ENCODE measurements at regions not wholly inside any gene's neighbourhood (a gene's known extent, or its start where the extent isn't known, plus 50 kb on each side); places are given as distances from the start of the nearest gene placed in this dataset.

DNA sequence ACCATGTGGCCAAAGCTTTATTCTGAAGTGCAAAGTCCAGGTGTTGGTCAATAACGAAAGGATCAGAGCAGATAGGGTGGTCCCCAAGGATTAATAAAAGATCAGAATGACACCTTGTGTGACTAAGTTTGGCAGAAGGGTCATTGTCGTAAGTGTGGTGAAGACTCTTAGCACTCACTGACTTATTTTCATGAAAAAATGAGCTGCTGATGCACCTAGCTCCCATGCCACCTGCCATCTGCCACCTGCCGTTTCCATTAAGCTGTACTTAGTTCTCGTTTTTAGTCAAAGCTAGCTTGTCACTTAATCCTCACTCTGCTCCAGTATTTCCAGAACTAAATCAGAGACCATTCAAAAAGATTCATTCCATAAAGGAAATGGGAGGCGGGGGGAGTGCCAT lies 112.6 kb downstream of the SEC16B start:
- TF ChIP-seq, protein P1, sequence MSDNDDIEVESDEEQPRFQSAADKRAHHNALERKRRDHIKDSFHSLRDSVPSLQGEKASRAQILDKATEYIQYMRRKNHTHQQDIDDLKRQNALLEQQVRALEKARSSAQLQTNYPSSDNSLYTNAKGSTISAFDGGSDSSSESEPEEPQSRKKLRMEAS (IDR thresholded peaks at IDR 0.05; ENCODE audit: low read depth, low read length): no peak
- no peak for TF ChIP-seq POLR2A (IDR thresholded peaks at IDR 0.05; ENCODE audit: extremely low read depth, insufficient read length)
- TF ChIP-seq, protein P2, sequence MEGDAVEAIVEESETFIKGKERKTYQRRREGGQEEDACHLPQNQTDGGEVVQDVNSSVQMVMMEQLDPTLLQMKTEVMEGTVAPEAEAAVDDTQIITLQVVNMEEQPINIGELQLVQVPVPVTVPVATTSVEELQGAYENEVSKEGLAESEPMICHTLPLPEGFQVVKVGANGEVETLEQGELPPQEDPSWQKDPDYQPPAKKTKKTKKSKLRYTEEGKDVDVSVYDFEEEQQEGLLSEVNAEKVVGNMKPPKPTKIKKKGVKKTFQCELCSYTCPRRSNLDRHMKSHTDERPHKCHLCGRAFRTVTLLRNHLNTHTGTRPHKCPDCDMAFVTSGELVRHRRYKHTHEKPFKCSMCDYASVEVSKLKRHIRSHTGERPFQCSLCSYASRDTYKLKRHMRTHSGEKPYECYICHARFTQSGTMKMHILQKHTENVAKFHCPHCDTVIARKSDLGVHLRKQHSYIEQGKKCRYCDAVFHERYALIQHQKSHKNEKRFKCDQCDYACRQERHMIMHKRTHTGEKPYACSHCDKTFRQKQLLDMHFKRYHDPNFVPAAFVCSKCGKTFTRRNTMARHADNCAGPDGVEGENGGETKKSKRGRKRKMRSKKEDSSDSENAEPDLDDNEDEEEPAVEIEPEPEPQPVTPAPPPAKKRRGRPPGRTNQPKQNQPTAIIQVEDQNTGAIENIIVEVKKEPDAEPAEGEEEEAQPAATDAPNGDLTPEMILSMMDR (IDR thresholded peaks at IDR 0.05; ENCODE audit: low read depth, low read length): no peak
- DNase-seq (ENCODE audit: low read depth): no peak
- H3K4me3 ChIP-seq (ENCODE audit: low read depth, low read length): no peak overlapping the region

DNA sequence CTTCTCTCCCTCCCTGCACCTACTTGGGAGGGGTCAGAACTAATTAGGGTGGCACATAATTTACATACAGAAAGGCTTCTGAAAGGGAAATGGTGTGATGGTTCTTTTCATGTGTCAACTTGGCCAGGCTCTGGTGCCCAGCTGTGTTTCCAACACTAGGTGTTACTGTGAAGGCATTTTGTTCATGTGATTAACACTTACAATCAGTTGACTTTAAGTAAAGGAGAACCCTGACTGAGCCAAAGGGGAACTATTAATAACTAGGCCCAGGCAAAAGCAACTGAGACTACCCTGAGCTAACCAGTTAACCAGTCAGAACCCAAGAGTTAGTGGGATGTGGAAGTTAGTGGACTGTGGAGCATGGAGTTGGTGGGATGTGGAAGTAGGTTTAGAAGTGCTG lies 114.9 kb downstream of the SEC16B start:
- TF ChIP-seq POLR2A (IDR thresholded peaks at IDR 0.05; ENCODE audit: extremely low read depth, insufficient read length): no peak
- TF ChIP-seq, protein P1 (IDR thresholded peaks at IDR 0.05; ENCODE audit: low read depth, low read length): no peak
- TF ChIP-seq, protein P2 (IDR thresholded peaks at IDR 0.05; ENCODE audit: low read depth, low read length): no peak
- no peak for TF ChIP-seq MYC (IDR thresholded peaks at IDR 0.05; ENCODE audit: low read depth, low read length)
- H3K4me3 ChIP-seq (ENCODE audit: low read depth, low read length): no peak overlapping the region
- DNase-seq (ENCODE audit: low read depth): no peak

GRCh38 chr1:177849579-177850290 lies 120.1 kb downstream of the SEC16B start:
- no peak for TF ChIP-seq POLR2A (IDR thresholded peaks at IDR 0.05; ENCODE audit: extremely low read depth, insufficient read length)
- DNase-seq (ENCODE audit: low read depth): no peak
- H3K4me3 ChIP-seq (ENCODE audit: low read depth, low read length): no peak overlapping the region

GRCh38 chr1:177849130-177849529 lies 120.7 kb downstream of the SEC16B start:
- H3K4me3 ChIP-seq (ENCODE audit: low read depth, low read length): no peak overlapping the region
- DNase-seq (ENCODE audit: low read depth): no peak
- TF ChIP-seq MYC (IDR thresholded peaks at IDR 0.05; ENCODE audit: low read depth, low read length): no peak
- TF ChIP-seq, protein P2 (IDR thresholded peaks at IDR 0.05; ENCODE audit: low read depth, low read length): no peak
- TF ChIP-seq, protein P1 (IDR thresholded peaks at IDR 0.05; ENCODE audit: low read depth, low read length): no peak
- no peak for TF ChIP-seq POLR2A (IDR thresholded peaks at IDR 0.05; ENCODE audit: extremely low read depth, insufficient read length)

DNA sequence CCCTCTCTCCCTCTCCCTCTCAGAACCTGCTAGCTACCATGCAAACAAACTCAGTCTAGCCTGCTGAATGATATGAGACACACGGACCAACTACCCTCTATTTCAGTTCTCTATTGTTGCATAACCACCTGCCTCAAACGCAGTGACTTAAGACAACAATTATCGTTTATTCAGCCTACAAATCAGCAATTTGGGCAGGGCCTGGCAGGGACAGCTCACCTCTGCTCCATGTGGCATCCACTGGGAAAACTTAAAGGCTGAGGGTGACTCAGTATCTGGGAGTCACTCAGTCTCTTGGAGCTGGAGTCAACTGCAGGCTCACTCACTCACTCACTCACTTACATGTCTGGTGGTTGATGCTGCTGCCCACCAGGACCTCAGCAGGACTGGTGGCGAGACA lies 121.3 kb downstream of the SEC16B start:
- DNase-seq (ENCODE audit: low read depth): no peak
- TF ChIP-seq, protein P1 (IDR thresholded peaks at IDR 0.05; ENCODE audit: low read depth, low read length): no peak
- TF ChIP-seq, protein P2 (IDR thresholded peaks at IDR 0.05; ENCODE audit: low read depth, low read length): no peak
- no peak for TF ChIP-seq MYC (IDR thresholded peaks at IDR 0.05; ENCODE audit: low read depth, low read length)
- TF ChIP-seq POLR2A (IDR thresholded peaks at IDR 0.05; ENCODE audit: extremely low read depth, insufficient read length): no peak
- no peak overlapping the region for H3K4me3 ChIP-seq (ENCODE audit: low read depth, low read length)

DNA sequence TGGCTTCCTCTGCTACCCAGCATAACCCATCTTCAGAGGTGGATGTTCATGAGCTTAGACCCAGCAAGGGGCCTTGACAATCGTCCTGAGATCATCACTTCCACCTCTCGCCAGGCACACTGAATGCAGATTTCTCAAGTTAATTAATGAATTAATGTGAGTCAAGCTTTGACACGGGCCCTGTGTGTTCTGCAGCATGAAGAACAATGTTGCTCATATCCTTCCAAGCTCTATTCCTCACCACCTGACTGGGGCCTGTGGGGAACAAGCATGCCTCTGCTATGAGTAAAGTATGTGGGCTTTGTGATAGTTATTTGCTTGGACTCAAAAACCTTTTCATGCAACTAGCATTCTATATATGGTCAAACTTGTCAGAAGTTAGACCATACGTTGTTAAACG lies 122.0 kb downstream of the SEC16B start:
- DNase-seq (ENCODE audit: low read depth): no peak
- no peak overlapping the region for H3K4me3 ChIP-seq (ENCODE audit: low read depth, low read length)
- TF ChIP-seq, protein P2 (IDR thresholded peaks at IDR 0.05; ENCODE audit: low read depth, low read length): no peak
- TF ChIP-seq, protein P1 (IDR thresholded peaks at IDR 0.05; ENCODE audit: low read depth, low read length): no peak
- TF ChIP-seq POLR2A (IDR thresholded peaks at IDR 0.05; ENCODE audit: extremely low read depth, insufficient read length): no peak
- no peak for TF ChIP-seq MYC (IDR thresholded peaks at IDR 0.05; ENCODE audit: low read depth, low read length)
